G401 (cell line): ENCODE measurements at regions not wholly inside any gene's neighbourhood (a gene's known extent, or its start where the extent isn't known, plus 50 kb on each side); places are given as distances from the start of the nearest gene placed in this dataset.
"Not testable (repeated sequence)": the region's sequence is repeated elsewhere in the genome, so short reads cannot be mapped to it uniquely, and the experiment has no call there.

Source experiments
- DNase-seq: peaks from one replicate; pipeline ENCODE4 v3.0.0-alpha.2; 2015; ENCODE audit warnings: low spot score
- in situ Hi-C: cut with HindIII; loops from 2 replicates; pipeline ENCODE4 v1.10.0; 2016; ENCODE audit warnings: low sequenced_read_pairs, mixed read lengths

GRCh38 chr1:184176058-184176457 is 124.5 kb downstream of the TSEN15 start:
- in situ Hi-C loops, result no loop called here
- DNase-seq, result no peak

GRCh38 chr1:184181044-184181443 is 129.5 kb downstream of the TSEN15 start:
- DNase-seq, result no peak
- in situ Hi-C loops, result no loop called here

GRCh38 chr1:184183919-184184318 is 132.4 kb downstream of the TSEN15 start:
- in situ Hi-C loops, result no loop called here
- no peak for DNase-seq

GRCh38 chr1:184184614-184185013 is 133.1 kb downstream of the TSEN15 start:
- in situ Hi-C loops, DNase-seq: not testable (repeated sequence)

- DNase-seq, result no peak
- in situ Hi-C loops, result no loop called here
Observed at GRCh38 chr1:184185347-184185746, 133.8 kb downstream of the TSEN15 start.

- in situ Hi-C loops, result no loop called here
- no peak for DNase-seq
Observed at GRCh38 chr1:184186167-184186566, 134.6 kb downstream of the TSEN15 start.

GRCh38 chr1:184187097-184187496 is 135.6 kb downstream of the TSEN15 start:
- in situ Hi-C loops, result no loop called here
- DNase-seq, result no peak

- no peak for DNase-seq
- in situ Hi-C loops, result no loop called here
Observed at GRCh38 chr1:184188037-184188436, 136.5 kb downstream of the TSEN15 start.

GRCh38 chr1:184189361-184189760 is 137.8 kb downstream of the TSEN15 start:
- in situ Hi-C loops, result no loop called here
- peak; percentile 92 for DNase-seq

GRCh38 chr1:184190616-184191015 is 139.1 kb downstream of the TSEN15 start:
- in situ Hi-C loops, result no loop called here

GRCh38 chr1:184191181-184191621 is 139.7 kb downstream of the TSEN15 start:
- no peak for DNase-seq
- in situ Hi-C loops, result no loop called here

More at GRCh38 chr1:184190616-184191015, 139.1 kb downstream of the TSEN15 start:
- DNase-seq, result no peak

- in situ Hi-C loops, result no loop called here
- DNase-seq, result no peak
Observed at GRCh38 chr1:184192796-184193195, 141.3 kb downstream of the TSEN15 start.

- in situ Hi-C loops, result no loop called here
Observed at GRCh38 chr1:184193451-184193850, 141.9 kb downstream of the TSEN15 start.

GRCh38 chr1:184194236-184194635 is 142.7 kb downstream of the TSEN15 start:
- in situ Hi-C loops, result no loop called here
- DNase-seq, result no peak

More at GRCh38 chr1:184193451-184193850, 141.9 kb downstream of the TSEN15 start:
- no peak for DNase-seq

- in situ Hi-C loops, result not testable (repeated sequence)
Observed at GRCh38 chr1:184195722-184196121, 144.2 kb downstream of the TSEN15 start.

GRCh38 chr1:184197831-184198230 is 146.3 kb downstream of the TSEN15 start:
- in situ Hi-C loops, result no loop called here
- DNase-seq, result no peak

More at GRCh38 chr1:184195722-184196121, 144.2 kb downstream of the TSEN15 start:
- DNase-seq, result not testable (repeated sequence)

- DNase-seq, result no peak
- in situ Hi-C loops, result no loop called here
Observed at GRCh38 chr1:184199036-184199435, 147.5 kb downstream of the TSEN15 start.

GRCh38 chr1:184199438-184200085 is 148.0 kb downstream of the TSEN15 start:
- in situ Hi-C loops, result no loop called here
- no peak for DNase-seq

- in situ Hi-C loops, result no loop called here
Observed at GRCh38 chr1:184208622-184209021, 157.1 kb downstream of the TSEN15 start.

GRCh38 chr1:184210031-184210430 is 158.5 kb downstream of the TSEN15 start:
- DNase-seq, result peak; percentile 82
- in situ Hi-C loops, result loop anchor here (10.0 kb wide), 1 partner anchor 325 kb away; no protein-coding TSS in a partner anchor

More at GRCh38 chr1:184208622-184209021, 157.1 kb downstream of the TSEN15 start:
- DNase-seq, result no peak

GRCh38 chr1:184210862-184211261 is 159.3 kb downstream of the TSEN15 start:
- no peak for DNase-seq
- in situ Hi-C loops, result loop anchor here (10.0 kb wide), 1 partner anchor 324 kb away; no protein-coding TSS in a partner anchor
